Glutamatergic neuron (in vitro differentiated cells): ENCODE measurements at regions not wholly inside any gene's neighbourhood (a gene's known extent, or its start where the extent isn't known, plus 50 kb on each side); places are given as distances from the start of the nearest gene placed in this dataset.

ENCODE experiments used
- DNase-seq: peaks from one replicate; pipeline ENCODE4 v3.0.0; 2022
- H3K27ac Mint-ChIP-seq: one replicate; pipeline ENCODE4 v1.8.0; 2020; ENCODE audit warnings: mild to moderate bottlenecking, mixed read lengths, inconsistent platforms; ENCODE audit not compliant: unreplicated experiment
- H3K27me3 Mint-ChIP-seq: one replicate; pipeline ENCODE4 v1.8.0; 2020; ENCODE audit warnings: mild to moderate bottlenecking, moderate library complexity, mixed read lengths, inconsistent platforms; ENCODE audit not compliant: unreplicated experiment
- H3K36me3 Mint-ChIP-seq: one replicate; pipeline ENCODE4 v1.8.0; 2020; ENCODE audit warnings: mild to moderate bottlenecking, mixed read lengths, inconsistent platforms; ENCODE audit not compliant: unreplicated experiment
- H3K4me1 Mint-ChIP-seq: one replicate; pipeline ENCODE4 v1.8.0; 2020; ENCODE audit warnings: mild to moderate bottlenecking, low read depth, mixed read lengths, inconsistent platforms; ENCODE audit not compliant: unreplicated experiment
- H3K4me3 Mint-ChIP-seq: one replicate; pipeline ENCODE4 v1.8.0; 2020; ENCODE audit warnings: mild to moderate bottlenecking, mixed read lengths, inconsistent platforms; ENCODE audit not compliant: unreplicated experiment
- H3K9me3 Mint-ChIP-seq: one replicate; pipeline ENCODE4 v1.8.0; 2020; ENCODE audit warnings: mild to moderate bottlenecking, moderate library complexity, mixed read lengths, inconsistent platforms; ENCODE audit not compliant: unreplicated experiment
- TF ChIP-seq, protein P1 (sequence below): fragments of 200-600 bp; sonication (generic); IDR thresholded peaks from one replicate; pipeline ENCODE4 v1.5.0; 2021; ENCODE audit not compliant: partially characterized antibody, unreplicated experiment

DNA sequence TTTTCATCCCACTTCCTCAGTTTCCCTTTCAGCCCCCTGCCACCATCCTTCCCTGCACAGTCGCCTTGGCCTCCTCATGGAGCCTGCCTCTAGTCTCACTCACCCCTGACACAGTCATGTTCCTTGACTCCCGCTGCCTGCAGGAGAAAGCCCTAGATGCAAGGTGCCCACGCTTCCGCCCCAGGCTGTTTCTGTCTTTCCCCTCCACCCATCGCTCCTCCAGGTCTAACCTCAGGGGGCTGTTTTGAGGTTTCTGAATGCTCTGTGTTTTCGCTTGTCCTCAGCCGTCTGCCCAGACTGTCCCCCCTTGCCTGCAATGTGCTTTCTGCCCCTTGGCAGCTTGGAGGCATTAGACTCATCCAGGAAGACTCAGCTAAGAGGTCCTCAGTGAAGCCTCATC lies 89.9 kb downstream of the EMX2 start:
- TF ChIP-seq, protein P1, sequence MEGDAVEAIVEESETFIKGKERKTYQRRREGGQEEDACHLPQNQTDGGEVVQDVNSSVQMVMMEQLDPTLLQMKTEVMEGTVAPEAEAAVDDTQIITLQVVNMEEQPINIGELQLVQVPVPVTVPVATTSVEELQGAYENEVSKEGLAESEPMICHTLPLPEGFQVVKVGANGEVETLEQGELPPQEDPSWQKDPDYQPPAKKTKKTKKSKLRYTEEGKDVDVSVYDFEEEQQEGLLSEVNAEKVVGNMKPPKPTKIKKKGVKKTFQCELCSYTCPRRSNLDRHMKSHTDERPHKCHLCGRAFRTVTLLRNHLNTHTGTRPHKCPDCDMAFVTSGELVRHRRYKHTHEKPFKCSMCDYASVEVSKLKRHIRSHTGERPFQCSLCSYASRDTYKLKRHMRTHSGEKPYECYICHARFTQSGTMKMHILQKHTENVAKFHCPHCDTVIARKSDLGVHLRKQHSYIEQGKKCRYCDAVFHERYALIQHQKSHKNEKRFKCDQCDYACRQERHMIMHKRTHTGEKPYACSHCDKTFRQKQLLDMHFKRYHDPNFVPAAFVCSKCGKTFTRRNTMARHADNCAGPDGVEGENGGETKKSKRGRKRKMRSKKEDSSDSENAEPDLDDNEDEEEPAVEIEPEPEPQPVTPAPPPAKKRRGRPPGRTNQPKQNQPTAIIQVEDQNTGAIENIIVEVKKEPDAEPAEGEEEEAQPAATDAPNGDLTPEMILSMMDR: no peak
- peaks cover 5% of the 10 kb centered on the region for H3K27me3 Mint-ChIP-seq
- H3K9me3 Mint-ChIP-seq: no peaks in the 10 kb centered on the region
- no peak overlapping the region for H3K27ac Mint-ChIP-seq
- no peak overlapping the region for H3K4me3 Mint-ChIP-seq
- DNase-seq: no peak
- H3K36me3 Mint-ChIP-seq: no peaks in the 10 kb centered on the region
- peaks cover 3% of the 10 kb centered on the region for H3K4me1 Mint-ChIP-seq

GRCh38 chr10:117635826-117636225 lies 93.3 kb downstream of the EMX2 start:
- no peak for DNase-seq
- H3K9me3 Mint-ChIP-seq: no peaks in the 10 kb centered on the region
- no peaks in the 10 kb centered on the region for H3K36me3 Mint-ChIP-seq
- H3K4me1 Mint-ChIP-seq: peaks cover 3% of the 10 kb centered on the region
- no peak overlapping the region for H3K4me3 Mint-ChIP-seq
- TF ChIP-seq, protein P1: no peak
- no peak overlapping the region for H3K27ac Mint-ChIP-seq
- peaks cover 5% of the 10 kb centered on the region for H3K27me3 Mint-ChIP-seq

DNA sequence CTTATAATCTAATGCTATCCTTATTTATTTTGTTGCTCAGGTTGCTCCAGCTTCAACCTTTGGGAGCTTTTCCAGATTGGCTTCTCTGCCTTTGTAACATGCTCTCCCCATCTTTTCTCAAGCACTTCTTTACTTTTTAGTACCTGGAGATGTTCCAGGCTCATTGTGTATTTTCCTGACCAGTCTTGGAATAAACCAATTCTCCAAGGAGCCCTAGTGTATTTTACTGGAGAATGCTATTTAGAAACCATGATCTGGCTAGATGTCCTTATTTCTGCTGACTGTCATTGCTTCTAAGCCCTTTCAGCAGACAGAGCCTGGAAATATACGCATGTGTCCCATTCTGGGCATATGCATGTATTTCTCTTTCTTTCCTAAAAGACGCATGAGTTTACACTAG lies 95.7 kb downstream of the EMX2 start:
- Mint-ChIP-seq H3K27ac (no peak overlapping the region), H3K4me3 (no peak overlapping the region), H3K27me3 (peaks cover 2% of the 10 kb centered on the region), H3K9me3 (no peaks in the 10 kb centered on the region), H3K4me1 (peaks cover 3% of the 10 kb centered on the region), H3K36me3 (no peaks in the 10 kb centered on the region)
- TF ChIP-seq, protein P1: no peak
- no peak for DNase-seq

DNA sequence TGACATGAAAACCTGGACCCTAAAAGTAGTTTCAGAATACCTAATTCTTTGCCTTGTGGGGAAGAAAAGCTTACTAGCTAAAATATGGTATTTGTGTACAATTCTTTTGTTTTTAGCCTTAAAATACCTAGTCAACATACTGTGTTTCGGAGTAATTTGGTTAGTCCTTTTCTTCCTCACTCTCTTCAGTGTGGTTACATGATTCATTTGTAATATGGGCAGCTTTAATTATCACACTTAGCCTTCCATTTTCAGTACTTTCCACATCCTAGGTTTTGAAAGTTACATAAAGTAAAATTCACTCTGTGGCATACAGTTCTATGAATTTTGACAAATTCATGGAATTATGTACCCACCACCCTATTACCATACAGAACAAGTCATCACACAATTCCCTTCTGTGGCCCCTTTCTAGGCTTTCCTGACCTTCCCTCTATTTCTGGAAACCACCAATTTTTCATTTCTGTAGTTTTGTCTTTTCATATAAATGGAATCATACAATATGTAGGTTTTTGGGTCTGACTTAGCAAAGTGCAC lies 96.2 kb downstream of the EMX2 start:
- H3K4me3 Mint-ChIP-seq: no peak overlapping the region
- H3K27me3 Mint-ChIP-seq: peaks cover 2% of the 10 kb centered on the region
- DNase-seq: no peak
- H3K36me3 Mint-ChIP-seq: no peaks in the 10 kb centered on the region
- no peak overlapping the region for H3K27ac Mint-ChIP-seq
- TF ChIP-seq, protein P1: no peak
- no peaks in the 10 kb centered on the region for H3K9me3 Mint-ChIP-seq
- peaks cover 3% of the 10 kb centered on the region for H3K4me1 Mint-ChIP-seq

DNA sequence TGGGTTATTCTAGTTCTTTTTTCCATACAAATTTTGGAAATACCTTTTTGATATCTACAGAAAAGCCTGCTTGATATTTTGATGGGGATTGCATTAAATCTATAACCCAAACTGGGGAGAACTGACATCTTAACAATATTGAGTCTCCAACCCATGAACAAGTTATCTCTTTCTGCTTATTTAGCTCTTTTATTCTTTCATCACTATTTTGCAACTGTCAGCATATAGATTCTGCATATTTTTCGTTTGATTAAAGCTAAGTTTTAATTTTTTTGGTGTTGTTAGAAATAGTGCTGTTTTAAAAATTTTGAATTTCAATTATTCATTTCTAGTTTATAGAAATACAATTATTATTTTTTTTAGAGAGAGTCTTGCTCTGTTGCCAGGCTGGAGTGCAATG lies 97.9 kb downstream of the EMX2 start:
- DNase-seq: no peak
- Mint-ChIP-seq H3K27ac (no peak overlapping the region), H3K4me3 (no peak overlapping the region), H3K4me1 (peaks cover 3% of the 10 kb centered on the region), H3K27me3 (peaks cover 2% of the 10 kb centered on the region), H3K9me3 (no peaks in the 10 kb centered on the region), H3K36me3 (no peaks in the 10 kb centered on the region)
- TF ChIP-seq, protein P1: no peak
